Activated naive CD4-positive, alpha-beta T cell (primary cell): ENCODE measurements at regions not wholly inside any gene's neighbourhood (a gene's known extent, or its start where the extent isn't known, plus 50 kb on each side); places are given as distances from the start of the nearest gene placed in this dataset.

ENCODE experiments used
- DNase-seq, 4 experiments: peaks; one replicate each; lab custom pipeline; 2025; lab: John Stamatoyannopoulos, UW

DNA sequence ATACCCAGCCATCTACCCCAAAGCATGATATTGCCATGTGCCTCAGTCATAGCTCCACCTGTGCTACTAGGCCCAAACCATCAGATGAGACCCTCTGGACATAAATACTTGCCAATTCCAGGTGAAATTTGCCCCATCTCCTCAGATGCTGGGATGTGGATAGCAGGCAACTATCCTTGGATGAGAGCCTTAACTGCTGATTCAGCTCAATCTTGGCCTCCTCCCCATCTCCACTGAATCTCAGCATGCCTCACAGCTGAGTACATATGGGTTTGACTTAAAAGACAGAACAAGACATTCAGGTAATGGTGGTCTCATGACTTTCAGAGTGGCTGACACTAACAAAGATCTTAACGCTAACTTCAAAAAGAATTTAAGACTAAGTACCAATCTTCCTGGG lies 50.8 kb upstream of the KLHL13 start:
- no peak for DNase-seq

DNA sequence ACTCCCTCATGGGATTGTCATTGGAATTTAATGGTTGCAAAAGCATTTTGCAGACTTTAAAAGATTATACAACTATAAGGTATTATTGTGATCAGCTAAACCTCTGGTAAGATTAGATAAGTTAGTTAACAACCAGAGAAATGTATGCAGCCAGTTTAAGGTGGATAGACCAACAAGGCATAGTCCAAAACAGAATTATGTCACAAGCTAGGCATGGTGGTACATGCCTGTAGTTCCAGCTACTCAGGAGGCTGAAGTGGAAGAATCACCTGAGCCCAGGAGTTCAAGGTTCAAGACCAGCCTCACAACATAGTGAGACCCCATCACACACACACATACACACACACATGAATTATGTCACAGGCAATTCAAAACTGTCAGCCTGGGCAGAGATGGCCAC lies 54.7 kb upstream of the KLHL13 start:
- DNase-seq = no peak

- DNase-seq = no peak
Measured at GRCh38 chrX:118174516-118175098, 58.0 kb upstream of the KLHL13 start.

DNA sequence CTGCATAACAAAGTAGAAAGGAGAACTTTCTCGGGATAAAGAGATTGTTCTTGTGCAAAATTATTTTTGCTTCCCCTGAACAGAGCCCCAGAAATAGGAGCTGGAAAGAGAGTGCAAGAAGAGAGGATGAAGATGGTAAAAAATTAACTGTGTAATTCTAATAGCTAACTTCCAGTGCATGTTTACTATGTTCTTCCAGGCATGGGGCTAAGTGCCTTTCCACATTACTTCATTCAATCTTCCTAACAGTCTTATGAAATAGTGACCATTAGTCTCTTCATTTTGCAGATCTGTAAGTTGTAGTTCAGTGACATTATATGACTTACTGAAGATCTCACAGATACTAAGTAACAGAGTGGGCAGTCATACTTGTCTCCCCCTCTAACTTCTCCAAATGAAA lies 61.1 kb upstream of the KLHL13 start:
- no peak for DNase-seq

- no peak for DNase-seq
Measured at GRCh38 chrX:118178450-118178849, 61.8 kb upstream of the KLHL13 start.

DNA sequence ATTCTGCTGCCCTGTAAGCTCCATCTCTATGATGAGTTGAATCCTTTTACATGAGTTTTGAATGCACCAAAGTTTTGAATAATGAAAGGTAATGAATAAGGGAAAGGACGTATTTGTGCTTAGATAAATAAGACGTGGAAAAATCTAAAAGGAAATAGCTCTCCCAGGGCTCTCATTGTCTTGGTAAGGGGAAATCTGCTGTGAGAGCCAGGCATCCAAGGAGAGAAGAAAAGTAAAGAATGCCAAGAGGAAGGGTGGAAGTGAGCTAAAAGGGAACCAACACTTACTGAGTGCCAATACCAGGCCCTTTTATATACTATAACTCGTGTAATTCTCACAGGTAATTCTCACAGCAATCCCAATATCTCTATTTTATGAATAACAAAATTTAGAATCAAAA lies 62.6 kb upstream of the KLHL13 start:
- no peak for DNase-seq

DNA sequence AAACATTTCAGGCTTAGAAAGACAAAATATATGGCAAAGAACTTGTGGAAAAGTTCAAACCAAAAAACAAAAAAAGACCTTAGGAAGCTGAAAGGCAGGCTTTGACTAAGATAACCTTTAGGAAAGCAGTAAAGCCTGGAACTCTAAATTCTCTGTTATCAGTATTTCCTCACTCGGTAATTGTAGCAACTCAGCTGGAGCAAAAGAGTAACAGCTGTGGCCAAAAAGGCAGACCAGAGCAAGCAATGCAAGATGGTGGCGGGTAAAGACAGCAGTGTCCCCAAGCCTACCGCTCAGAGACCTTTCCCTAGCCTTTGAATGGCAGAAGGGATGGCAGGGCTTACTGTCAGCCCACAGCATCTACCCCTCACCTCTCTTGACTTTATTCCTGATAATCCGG lies 63.1 kb upstream of the KLHL13 start:
- no peak for DNase-seq

DNA sequence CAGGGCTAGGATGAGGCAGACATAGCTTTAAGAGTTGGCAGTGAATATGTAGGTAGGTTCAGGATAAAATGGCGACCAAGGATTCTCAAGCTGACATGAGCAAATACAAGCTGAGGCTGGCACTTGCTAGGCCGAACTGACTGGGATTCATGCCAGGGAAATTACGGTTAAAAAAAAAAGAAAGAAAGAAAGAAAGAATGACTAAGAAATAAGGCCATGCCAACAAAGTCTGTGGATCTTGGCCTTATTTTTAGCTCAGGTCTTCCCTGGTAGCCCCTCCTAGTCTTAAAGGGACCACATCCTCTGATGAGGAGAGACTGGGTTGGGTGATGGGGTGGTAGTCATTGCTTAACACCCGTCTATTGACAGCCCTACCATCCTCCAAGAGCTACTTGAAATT lies 64.4 kb upstream of the KLHL13 start:
- no peak for DNase-seq

GRCh38 chrX:118182025-118182424 lies 65.4 kb upstream of the KLHL13 start:
- DNase-seq = no peak

GRCh38 chrX:118182681-118183080 lies 66.1 kb upstream of the KLHL13 start:
- DNase-seq = no peak

DNA sequence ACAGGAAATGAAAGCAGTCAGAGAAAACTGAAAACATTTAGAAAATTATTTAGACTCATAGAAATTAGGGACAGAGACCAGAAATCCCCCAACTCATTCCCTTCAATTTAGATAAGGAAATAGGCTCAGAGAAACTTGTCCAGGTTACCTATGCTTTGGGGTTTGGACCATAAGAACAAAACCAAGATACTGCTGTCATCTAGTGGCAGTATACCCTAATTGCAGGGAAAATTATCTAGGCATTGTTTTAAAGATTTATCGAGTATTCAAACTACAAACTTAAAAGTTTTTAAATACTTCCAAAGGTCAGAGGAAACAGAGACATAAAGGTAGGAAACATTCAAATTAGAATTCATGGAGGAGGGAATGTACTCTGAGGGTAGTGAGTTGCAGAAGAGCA lies 67.0 kb upstream of the KLHL13 start:
- no peak for DNase-seq

- no peak for DNase-seq
Measured at GRCh38 chrX:118187100-118187499, 70.5 kb upstream of the KLHL13 start.

GRCh38 chrX:118189000-118189399 lies 72.4 kb upstream of the KLHL13 start:
- no peak for DNase-seq

GRCh38 chrX:118189628-118190027 lies 73.0 kb upstream of the KLHL13 start:
- no peak for DNase-seq

GRCh38 chrX:118197730-118198129 lies 81.1 kb upstream of the KLHL13 start:
- no peak for DNase-seq

DNA sequence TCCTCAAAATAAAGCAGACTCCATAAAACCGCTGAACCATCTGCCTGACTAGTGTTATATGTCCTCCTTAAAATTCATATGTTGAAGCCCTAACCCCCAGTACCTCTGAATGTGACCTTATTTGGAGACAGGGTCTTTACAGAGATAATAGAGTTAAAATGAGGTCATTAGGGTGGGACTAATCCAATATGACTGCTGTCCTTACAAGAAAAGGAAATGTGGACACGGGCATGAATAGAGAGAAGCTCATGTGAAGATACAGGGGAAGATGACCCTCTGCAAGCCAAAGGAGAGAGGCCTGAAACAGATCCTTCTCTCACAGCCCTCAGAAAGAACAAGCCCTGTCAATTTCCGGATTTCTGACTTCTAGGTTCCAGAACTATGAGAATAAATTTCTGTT lies 82.0 kb upstream of the KLHL13 start:
- DNase-seq = no peak

DNA sequence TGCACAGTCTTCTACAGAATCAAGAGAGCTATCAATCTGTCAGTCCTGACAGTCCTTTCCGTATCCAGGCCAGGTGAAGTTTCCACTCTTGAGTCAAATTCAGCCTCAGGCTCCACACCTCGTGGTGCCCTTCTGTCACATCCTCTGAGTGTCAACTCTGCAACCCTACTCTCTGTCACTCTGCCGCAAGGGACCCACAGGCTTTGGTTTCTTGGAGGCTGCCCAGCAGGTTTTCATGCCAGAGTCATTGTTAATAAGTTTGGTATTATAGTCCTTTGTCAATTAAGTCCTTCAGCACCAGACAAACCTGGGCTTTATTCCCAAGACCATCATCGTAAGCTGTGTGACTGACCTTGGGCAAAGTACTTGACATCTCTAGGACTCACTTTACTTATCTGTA lies 83.4 kb upstream of the KLHL13 start:
- no peak for DNase-seq

DNA sequence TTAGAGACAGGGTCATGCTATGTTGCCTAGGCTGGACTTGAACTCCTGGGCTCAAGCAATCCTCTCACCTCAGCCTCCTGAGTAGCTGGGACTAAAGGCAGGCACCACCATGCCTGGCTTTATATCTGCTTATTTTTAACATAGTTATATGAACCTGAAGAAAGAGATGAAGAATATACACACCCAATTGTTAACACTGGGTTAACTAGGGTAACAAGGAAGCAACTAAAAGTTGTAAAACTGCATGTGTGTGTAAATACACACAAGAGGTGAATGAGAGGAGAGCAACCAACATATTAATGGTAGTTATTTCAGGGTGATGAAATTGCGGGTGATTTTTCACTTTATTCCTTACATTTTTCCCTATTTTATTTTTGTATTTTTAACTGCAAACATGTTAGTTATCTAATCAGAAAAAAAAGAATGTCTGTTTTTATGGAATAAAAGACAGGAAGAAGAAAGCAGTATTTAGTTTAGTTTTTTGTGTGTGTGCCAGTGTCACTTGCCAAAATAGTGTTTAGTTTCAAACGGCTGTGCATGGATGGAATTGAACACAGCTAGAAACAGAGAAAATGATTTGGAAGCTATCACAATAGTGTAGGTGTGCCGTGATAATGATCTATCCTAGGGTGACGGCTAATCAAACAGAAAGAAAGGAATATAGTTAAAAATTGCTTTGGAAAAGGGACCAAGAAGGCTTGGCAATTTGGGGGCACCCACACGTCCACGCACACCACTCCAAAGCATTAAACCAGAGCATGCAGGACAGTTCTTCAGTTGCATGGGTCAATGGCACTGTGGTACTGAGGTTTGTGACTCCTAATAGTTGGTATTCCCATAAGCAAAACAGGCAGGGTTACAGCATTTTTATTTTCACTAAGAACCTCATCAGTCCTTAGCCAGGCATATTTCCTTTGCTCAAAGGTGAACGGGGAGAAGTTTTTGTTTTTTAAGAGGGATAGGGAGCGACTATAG lies 89.1 kb upstream of the KLHL13 start:
- DNase-seq = no peak

DNA sequence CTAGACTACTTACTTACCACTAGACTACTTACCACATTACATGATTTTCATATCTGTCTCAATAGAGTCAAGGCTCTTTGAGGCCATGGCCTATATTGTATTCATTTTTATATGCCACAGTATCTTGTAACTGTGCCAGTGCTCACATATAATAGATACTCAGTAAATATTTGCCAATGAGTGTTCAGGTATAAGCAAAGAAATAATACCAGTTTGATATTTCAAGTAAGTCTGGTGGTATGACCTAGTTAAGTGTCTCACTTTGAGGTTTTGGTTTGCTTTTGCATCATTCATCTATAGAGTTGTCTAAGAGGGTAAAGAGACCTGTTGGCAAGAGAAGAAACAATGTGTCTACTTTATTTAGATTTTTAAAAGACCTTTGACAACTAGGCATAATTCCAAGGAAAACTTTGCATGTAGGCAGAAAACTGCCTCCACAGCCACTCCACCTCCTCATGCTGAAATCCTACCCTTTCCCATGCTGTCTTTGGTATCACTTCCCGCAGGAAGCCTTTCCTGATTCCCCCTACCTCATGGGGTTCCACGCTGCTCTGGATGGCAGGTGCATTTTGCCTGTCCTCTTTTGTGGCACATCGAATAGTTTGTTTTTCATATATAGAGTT lies 91.3 kb upstream of the KLHL13 start:
- DNase-seq = no peak

DNA sequence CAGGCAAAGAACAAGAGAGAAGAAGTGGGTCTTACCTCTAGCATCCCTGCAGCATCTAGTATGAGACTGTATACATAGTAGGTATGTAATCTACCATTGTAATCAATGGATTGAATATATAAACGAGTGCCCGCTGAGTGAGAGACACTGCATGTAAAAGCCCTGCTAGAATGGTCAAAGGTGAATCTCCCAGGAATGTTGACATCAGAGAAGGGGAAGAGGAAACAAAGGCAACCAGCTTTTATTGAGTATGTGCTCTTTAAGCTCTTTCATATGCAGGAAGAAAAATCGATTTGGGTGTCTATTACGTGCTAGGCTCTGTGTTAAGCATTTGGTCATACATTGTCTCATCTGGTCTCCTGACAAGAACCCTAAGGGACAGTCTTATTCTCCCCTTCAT lies 91.9 kb upstream of the KLHL13 start:
- no peak for DNase-seq

DNA sequence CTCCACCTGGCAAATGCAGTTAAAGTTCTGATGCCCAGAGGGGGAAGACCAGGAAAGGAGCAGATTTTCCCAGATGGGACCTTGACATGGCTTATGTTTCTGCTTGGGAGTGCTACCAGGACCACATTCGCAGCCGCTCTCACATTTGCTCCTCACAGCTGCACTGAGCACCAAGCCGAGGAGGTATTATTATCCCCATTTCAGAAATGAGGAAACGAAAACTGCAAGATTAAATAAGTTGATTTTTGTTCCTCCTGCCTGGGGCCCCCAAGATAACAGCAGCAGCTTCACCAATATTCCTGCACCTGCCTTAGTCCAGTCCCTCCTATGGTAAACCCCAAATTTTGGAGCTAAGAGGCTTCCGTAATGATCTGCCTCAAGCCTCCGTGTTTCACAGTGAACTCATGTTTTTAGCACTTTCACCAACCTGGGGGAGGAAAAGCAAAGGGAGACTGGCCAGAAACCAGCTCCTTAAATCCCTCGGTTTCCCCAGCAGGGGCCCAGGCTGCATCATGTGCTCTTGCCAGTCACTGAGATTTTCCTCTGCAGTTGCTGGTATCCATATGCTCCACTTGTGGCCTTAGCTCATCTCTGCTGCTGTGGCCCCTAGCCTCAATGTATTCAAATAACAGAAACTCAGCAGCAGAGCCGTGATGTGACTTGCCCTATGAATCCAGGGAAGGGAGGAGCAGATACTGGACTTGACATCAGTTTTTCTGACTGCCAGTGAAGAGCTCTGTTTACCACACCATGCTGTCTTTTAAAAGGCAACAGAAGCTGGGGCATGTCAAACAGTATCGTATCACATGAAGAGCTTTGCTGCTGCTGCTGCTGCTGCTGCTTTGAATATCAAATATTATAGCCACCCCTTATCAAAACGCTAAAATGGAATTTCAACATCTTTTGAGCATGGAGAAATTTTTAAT lies 95.5 kb upstream of the KLHL13 start:
- DNase-seq = no peak

- DNase-seq = no peak
Measured at GRCh38 chrX:118212817-118213183, 96.2 kb upstream of the KLHL13 start.
